ENCODE measurements at regions not wholly inside any gene's neighbourhood (a gene's known extent, or its start where the extent isn't known, plus 50 kb on each side); places are given as distances from the start of the nearest gene placed in this dataset.

DNA sequence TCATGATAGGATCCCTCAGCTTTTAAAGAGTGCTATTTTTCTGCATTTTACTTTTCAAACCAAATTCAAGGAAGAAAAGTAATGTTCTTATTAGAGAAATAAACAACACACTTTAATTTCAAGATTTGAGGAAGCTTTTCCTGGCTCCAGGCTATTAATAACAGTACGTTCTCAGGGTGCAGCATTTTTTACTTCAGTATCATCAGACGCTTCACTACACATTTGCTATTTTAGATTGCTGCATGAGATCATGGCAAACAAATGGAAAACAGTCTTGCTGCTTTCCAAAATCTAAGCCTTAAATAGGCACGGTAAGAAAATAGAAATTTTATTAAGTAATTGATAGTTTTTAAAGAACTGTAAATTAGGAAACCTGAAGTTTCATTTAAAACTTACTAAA, 253.6 kb upstream of the EXOC2 start:
- Histone ChIP-seq H3K36me3 (no peaks in the 10 kb centered on the region), H3K27me3 (no peaks in the 10 kb centered on the region), H3K27ac (no peak overlapping the region), H3K4me3 (no peak overlapping the region), H3K4me1 (no peaks in the 10 kb centered on the region), H3K9me3 (peaks cover 5 to 8% of the 10 kb centered on the region in 2 donors)
- DNase-seq (ENCODE audit: low spot score in 2 of 2): no peak
- TF ChIP-seq POLR2AphosphoS5 (IDR thresholded peaks at IDR 0.05) (no peak), POLR2A (IDR thresholded peaks at IDR 0.05) (no peak)
- TF ChIP-seq, protein P1, sequence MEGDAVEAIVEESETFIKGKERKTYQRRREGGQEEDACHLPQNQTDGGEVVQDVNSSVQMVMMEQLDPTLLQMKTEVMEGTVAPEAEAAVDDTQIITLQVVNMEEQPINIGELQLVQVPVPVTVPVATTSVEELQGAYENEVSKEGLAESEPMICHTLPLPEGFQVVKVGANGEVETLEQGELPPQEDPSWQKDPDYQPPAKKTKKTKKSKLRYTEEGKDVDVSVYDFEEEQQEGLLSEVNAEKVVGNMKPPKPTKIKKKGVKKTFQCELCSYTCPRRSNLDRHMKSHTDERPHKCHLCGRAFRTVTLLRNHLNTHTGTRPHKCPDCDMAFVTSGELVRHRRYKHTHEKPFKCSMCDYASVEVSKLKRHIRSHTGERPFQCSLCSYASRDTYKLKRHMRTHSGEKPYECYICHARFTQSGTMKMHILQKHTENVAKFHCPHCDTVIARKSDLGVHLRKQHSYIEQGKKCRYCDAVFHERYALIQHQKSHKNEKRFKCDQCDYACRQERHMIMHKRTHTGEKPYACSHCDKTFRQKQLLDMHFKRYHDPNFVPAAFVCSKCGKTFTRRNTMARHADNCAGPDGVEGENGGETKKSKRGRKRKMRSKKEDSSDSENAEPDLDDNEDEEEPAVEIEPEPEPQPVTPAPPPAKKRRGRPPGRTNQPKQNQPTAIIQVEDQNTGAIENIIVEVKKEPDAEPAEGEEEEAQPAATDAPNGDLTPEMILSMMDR (IDR thresholded peaks at IDR 0.05): no peak
- intact Hi-C loops (cut with DNase I; ENCODE audit: low total_unique reads): no loop called here

GRCh38 chr6:939526-940252, 246.8 kb upstream of the EXOC2 start:
- TF ChIP-seq, protein P1 (IDR thresholded peaks at IDR 0.05): no peak
- no peak for TF ChIP-seq POLR2AphosphoS5 (IDR thresholded peaks at IDR 0.05)
- no peak for TF ChIP-seq POLR2A (IDR thresholded peaks at IDR 0.05)
- intact Hi-C loops (cut with DNase I; ENCODE audit: low total_unique reads): no loop called here
- no peaks in the 10 kb centered on the region for H3K36me3 ChIP-seq
- H3K9me3 ChIP-seq: peaks cover 5 to 8% of the 10 kb centered on the region in 2 donors
- H3K27ac ChIP-seq: no peak overlapping the region
- DNase-seq (ENCODE audit: low spot score in 2 of 2): no peak
- H3K4me3 ChIP-seq: no peak overlapping the region
- no peaks in the 10 kb centered on the region for H3K4me1 ChIP-seq
- H3K27me3 ChIP-seq: no peaks in the 10 kb centered on the region

DNA sequence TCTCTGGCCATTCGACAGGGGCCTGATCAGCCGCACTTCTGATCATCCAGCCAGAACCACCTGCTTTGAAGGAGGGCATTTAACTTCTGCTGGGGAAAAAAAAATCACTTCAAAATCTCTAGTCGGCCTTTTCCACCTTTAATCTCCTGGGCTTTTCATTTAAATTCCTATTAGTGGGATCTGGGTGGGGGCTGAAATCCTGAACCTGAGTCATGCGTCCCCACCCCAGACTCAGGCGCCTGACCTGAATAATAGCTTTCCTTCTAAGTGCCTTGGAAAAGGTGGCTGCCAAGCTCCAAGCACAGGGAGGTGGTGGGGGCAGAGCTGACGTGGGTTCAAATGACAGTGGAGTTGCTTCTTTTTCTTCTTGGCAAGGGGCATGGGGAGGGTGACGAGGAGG, 246.0 kb upstream of the EXOC2 start:
- TF ChIP-seq POLR2AphosphoS5 (IDR thresholded peaks at IDR 0.05) (no peak), POLR2A (IDR thresholded peaks at IDR 0.05) (no peak)
- TF ChIP-seq, protein P1 (IDR thresholded peaks at IDR 0.05): no peak
- no peaks in the 10 kb centered on the region for H3K27me3 ChIP-seq
- H3K4me1 ChIP-seq: no peaks in the 10 kb centered on the region
- peaks cover 0 to under 1% of the 10 kb centered on the region in 2 donors for H3K9me3 ChIP-seq
- H3K4me3 ChIP-seq: no peak overlapping the region
- intact Hi-C loops (cut with DNase I; ENCODE audit: low total_unique reads): no loop called here
- no peak for DNase-seq (ENCODE audit: low spot score in 2 of 2)
- no peak overlapping the region for H3K27ac ChIP-seq
- H3K36me3 ChIP-seq: no peaks in the 10 kb centered on the region

- Histone ChIP-seq H3K27ac (no peak overlapping the region), H3K36me3 (no peaks in the 10 kb centered on the region), H3K4me1 (no peaks in the 10 kb centered on the region), H3K27me3 (no peaks in the 10 kb centered on the region), H3K4me3 (no peak overlapping the region), H3K9me3 (no peaks in the 10 kb centered on the region)
- intact Hi-C loops (cut with DNase I; ENCODE audit: low total_unique reads): no loop called here
- TF ChIP-seq POLR2A (IDR thresholded peaks at IDR 0.05): no peak
- TF ChIP-seq, protein P1 (IDR thresholded peaks at IDR 0.05): no peak
- no peak for TF ChIP-seq POLR2AphosphoS5 (IDR thresholded peaks at IDR 0.05)
- no peak for DNase-seq (ENCODE audit: low spot score in 2 of 2)
Observed at GRCh38 chr6:938271-938905, 245.4 kb upstream of the EXOC2 start.

DNA sequence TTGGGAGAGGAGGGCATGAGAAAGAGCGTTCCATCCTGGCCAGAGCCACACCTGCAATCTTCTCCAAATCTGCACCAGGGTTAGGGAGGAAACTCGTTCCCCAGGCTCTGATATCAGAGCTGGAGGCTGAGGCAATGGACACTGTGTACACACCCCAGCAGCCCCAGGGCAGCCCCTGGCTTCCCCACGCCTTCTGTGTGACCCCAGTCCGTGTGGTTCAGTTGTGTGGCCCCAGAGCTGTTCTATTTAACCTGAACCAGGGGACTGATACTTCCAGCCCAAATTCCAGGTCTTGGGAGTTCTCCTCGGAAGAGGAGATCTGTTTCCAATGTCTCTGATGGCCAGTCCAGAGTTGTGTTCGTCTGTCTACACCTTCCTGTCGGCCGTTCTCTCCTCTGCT, 242.6 kb upstream of the EXOC2 start:
- no peaks in the 10 kb centered on the region for H3K9me3 ChIP-seq
- no peak for TF ChIP-seq POLR2A (IDR thresholded peaks at IDR 0.05)
- TF ChIP-seq, protein P1 (IDR thresholded peaks at IDR 0.05): no peak
- TF ChIP-seq POLR2AphosphoS5 (IDR thresholded peaks at IDR 0.05): no peak
- H3K27ac ChIP-seq: no peak overlapping the region
- no peaks in the 10 kb centered on the region for H3K27me3 ChIP-seq
- no peaks in the 10 kb centered on the region for H3K36me3 ChIP-seq
- H3K4me1 ChIP-seq: no peaks in the 10 kb centered on the region
- no peak for DNase-seq (ENCODE audit: low spot score in 2 of 2)
- intact Hi-C loops (cut with DNase I; ENCODE audit: low total_unique reads): no loop called here
- H3K4me3 ChIP-seq: no peak overlapping the region

All from breast epithelium (tissue), 4 donors.